SK-N-DZ (cell line): ENCODE measurements at regions not wholly inside any gene's neighbourhood (a gene's known extent, or its start where the extent isn't known, plus 50 kb on each side); places are given as distances from the start of the nearest gene placed in this dataset.

Source experiments
- DNase-seq: peaks from one replicate; pipeline ENCODE4 v3.0.0-alpha.2; 2015; ENCODE audit warnings: low spot score

DNA sequence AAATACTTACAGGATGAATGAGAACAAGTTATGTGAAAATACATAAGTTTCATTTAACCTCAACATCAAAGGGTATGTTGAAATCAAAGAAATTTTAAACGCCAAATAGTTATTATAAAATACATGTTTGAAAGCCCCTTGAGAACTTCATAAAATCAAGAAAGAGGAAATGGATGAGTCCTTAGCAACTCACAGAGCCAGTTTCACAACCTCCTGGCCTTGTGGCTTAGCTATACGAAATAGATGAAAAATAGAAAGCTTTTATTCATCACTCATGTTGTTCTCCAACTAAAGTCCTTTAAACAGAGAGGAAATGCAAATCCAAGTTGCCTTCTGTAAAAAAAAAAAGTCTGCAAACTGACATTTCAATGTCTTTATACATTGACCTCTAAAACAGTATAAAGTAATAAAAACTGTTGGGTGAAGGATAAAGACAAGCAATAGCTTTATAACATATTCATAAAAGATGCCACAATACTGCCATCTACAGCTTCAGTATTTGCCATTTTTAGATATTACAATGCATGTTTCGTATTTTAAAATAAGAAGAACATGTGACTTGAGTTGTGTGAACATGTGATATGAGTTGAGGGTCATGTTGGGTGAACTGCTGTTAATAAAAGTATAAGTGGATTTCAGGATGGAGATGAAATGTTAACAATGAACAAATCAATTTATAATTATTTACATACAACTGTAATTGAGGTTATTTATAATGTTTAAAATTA is 847.8 kb downstream of the MRPL39 start:
- no peak for DNase-seq

DNA sequence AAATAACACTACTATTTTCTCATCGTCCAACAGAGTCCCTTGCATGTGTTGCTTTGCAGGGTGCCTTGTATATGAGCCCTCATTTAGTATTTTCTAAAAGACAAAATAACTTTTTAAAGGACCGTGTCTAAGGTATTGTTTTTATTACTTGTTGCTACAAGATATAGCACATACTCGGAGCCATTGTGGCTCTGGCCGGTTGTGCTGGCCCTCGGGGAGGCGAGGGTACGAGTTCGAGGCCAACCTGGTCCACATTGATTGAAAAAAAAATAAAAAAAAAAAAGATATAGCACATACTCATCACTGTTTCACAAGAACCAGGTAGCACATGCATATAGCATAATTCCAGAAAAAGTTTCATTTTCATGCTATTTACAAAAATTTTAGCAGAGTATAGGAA is 869.2 kb downstream of the MRPL39 start:
- no peak for DNase-seq

DNA sequence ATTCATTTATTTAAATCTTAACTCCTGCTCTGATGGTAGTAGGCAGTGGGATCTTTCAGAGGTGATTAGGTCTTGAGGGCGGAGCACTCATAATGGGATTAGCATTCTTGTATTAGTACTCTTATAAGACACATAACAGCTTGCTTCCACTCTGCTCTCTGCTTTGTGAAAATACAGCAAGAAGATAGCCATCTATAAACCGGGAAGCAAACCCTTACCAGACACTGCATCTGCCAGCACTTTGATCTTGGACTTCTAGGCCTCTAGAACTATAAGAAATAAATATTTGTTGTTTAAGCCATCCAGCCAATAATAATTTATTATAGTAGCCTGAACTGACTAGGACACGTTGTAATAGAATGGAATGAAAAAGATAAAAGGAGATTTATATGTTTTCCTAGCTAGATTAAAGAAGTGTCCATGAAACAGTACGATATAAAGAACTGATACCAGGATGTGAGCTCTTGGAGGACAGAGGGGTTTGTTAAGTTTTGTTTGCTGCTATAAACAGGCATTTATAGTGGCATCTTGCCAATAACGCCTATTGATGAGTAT is 869.9 kb downstream of the MRPL39 start:
- peak; percentile 47 for DNase-seq

DNA sequence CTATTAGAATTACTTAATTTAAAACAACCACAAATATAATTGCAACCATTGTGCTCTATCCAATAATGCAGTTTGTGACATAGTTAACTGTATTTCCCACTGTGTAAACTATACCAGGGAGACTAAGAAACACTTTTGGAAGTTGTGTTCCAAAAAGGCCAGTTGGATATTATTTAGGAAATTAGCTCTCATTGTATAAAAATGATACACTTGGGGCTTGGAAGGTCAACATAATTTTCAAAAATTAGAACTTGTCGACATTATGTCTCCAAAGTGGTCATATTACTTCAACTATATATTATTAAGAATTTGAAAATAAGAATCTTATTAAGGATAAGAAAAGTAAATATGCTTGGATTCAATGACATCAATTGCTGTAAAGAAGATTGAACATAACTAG is 876.6 kb downstream of the MRPL39 start:
- DNase-seq, result no peak

DNA sequence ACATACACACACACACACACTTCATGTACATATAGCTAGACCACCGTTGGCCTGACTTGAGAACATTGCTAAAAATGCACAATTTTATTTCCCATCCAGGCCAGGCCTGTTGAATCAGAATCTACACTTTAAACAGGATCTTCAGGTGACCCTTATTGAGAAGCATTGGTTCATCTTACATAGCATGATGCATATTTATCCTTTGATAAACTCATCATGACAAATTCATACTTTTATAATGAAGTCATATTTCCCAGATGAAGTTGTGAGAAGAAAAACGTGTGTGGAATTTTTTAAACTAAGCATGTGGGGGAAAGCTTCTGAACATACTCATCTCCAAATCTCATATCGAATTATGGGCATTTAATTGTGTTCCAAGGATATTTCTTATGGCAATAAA is 877.7 kb downstream of the MRPL39 start:
- no peak for DNase-seq

DNA sequence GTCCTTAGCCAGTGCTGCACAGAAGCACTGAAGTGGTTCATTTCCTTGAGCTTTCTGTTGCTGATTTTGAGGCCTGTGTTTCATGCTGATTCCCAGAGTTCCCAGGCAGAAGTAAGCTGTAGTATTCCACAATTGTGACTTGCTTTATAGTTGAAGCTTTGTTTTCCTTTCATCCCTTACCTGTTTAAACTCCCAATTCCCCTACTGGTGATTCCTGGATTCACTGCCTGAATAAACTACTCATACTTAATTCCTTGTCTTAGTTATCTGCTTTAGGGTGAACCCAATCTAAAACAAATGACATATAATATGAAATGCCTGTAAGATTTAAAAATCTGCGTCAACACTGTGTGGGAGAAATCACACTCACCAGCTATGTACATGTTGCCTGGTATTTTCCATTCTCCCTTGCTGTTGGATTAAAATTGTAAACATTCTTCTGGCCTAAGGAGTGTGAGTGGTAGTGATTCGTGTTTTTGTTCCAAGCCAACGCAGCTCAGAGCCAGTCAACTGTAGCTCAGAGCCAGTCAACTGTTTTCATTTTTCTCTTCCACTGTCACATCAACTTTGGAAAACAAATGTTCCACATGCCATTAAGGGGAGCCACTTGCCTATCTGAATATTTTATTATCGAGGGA is 879.4 kb downstream of the MRPL39 start:
- DNase-seq, result no peak

DNA sequence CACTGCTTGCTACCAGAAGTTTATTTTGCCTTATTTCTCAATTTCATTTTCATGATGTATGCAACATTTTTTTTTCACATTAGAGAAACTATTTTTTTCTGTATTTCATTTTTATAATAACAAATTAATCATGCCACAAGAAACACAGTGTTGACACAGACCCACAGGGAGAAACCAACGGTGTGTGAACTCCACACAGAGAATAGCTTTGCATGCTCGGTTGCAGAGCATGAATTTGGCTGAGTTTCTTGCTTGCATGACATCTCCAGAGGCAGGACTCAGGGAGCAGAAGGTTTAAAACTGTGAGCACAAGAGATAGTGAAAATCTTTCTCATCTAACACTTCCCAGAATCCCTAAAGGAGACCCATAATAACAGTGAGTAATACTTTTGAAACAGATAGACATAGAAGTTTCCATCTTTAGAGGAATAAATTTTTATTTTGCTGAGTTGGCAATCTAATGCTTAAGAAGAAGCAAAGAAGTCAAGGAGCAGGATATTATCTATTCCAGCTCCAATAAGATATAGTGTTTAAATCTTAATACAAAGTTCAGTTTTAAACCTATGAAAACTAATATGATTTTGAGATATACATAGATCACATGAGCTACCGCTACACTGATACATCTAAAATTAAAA is 890.9 kb downstream of the MRPL39 start:
- DNase-seq, result no peak

DNA sequence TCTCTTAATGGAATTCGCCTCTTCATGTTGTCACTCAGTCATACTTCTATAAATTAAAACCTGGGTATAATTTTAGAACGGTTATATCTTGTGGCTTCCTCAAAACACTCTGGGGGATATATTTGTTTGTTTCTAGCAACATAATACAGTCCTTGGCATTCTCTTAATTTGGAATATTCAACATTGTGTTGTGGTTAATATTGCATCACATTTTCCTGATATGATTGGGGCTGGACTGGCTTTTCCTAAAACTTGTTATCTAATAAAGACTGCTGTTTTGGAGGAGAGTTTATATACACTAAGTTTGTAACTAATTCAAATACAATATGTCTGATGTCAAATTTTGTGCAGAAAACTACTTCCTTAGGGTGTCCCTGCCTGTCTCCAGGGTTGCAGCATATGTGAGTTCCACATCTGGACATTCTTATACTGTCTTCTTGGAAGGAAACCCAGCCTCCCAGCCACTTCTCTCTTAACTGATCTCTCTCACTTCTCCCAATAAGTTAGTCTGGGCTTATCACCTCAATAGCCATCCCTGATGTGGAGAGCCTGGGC is 892.6 kb downstream of the MRPL39 start:
- no peak for DNase-seq

DNA sequence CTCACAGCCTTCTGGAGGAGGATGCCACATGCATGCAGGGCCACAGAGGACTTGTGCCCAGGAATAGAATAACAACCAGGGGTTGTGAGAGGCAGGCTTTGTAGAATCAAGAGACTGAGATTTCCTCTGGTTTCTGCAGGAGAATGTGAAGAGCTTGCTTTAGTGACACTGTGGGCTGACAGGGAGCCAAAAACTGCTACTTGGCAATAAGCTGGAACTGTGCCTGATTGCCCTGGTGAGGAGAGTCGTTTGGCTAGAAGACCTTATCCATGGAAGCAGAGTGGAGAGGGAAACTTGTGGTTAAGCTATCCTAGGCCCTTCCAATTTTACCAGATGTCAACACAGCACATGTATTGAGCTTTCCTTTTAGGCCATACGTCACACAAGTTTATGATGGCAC is 902.1 kb downstream of the MRPL39 start:
- no peak for DNase-seq

DNA sequence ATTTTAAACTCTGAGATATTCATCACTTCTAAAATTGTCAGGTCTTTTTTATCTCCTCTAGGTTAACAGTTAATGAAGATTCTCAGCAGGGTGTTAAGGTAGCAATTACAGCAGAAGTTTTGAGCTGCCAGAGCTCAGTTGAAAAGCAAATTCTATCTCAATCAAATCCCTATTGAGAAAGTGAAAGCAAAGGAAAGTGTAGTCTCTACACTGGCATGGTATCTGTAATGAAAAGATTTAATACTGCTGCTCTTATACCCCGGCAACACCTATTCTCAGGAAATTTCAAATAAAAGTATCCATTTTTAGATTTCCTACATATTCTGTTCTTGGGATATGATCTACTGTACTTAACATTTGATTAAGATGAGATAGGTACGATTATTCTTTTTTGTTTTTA is 913.5 kb downstream of the MRPL39 start:
- DNase-seq, result no peak

DNA sequence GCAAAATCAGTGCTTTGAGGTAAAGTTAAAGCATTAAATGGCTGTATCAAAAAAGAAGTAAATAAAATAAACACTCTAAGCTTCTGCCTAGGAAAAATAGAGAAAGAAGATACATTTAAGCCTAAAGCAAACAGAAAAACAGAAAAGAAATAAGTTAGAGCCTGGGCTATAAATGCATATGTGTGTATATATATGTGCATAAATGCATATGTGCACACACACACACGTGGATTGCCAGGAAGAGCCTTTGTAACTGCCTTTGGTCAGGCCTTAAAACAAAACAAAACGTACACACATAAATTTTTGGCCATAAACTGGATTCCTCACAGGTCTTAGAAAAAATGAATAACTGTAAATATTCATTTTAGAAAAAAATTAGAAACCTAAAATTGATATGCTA is 925.8 kb downstream of the MRPL39 start:
- no peak for DNase-seq

DNA sequence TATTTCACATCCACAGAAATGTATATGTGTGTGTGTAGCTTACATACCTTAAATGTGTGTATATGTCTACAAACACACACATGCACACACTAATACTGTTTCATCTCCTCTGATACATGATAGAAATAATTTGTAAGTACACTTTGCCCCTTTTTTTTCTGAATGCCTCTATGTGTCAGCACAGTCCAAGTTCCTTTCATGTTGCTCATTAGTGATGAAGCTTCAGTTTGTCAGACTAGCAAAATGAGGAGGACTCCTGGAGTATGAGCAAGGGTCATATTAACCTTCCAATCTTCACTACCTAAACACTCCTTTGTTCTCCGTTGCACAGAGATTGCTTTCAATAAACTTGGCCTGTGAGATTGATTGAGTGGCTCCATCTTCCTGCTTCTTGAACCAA is 935.4 kb downstream of the MRPL39 start:
- no peak for DNase-seq

DNA sequence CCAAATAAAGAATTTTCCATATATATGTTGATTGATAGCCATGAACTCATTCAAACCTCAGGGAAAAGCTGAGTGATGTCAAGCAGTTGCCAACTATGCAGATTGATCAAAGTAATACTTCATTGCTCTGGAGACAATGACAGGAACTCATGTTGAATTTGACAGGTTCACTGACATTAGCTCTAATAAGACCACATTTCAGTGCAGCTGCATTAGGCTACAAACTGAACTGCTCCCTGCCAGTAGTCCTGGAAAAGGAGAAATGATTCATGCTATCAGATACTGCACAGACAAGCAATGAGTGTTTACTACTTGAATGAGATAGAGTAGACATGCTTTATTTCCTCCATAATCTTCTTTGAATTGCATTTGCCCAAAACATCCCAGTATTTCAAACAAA is 948.4 kb downstream of the MRPL39 start:
- DNase-seq, result no peak

DNA sequence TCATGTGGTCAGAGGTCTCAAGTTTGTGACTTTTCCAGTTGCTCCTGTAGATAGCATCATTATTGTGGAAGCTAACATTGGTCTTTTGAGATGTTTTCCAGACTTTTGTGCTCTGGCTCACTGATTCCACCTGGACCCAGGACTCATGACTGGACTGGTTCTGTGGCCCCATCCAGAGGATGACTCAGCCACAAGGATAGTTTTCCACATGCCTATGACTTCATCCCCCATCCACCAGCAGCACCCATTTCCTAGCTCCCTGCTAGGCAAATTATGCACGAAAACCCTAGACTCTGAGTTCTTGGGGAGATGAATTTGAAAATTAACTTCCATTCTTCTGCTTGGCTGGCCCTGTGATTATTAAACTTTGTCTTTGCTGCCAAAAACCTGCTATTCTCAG is 949.3 kb downstream of the MRPL39 start:
- DNase-seq, result no peak

DNA sequence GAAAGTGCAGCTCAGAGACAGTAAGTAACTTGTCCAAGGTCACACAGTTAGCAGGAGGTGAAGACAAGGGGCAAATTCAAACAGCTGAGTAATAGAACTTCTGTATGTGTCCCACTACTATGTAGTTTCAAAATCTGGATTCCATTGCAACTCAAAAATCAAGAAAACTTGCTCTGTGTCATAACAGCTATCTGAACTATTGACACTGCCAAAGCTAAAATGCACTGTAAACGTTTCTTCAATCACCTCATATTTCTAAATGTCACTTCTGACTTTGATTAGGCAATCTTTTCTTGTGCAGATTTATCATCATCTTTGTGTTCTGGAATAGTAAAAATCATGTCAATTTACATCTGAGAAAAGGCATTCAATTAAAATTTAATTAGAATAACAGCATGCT is 957.6 kb downstream of the MRPL39 start:
- DNase-seq, result no peak

DNA sequence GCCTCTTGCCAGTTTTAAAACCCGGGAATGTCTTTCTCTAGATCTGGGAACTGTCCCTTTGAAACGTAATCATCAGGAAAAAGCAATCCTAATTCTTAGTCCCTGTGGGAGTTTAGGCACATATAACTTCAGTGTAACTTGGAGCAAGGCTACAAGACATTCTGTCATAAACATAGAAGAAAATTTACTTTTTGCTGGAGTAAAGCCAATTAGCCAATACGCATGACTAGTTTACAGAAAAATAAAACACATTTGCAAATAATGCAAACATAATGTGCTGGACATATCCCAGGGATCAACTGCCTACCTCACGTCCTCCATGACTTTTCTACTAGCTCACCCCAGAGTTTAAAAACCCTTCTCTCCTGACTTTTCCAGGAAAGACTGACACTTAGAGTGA is 970.6 kb downstream of the MRPL39 start:
- DNase-seq, result peak; percentile 17

DNA sequence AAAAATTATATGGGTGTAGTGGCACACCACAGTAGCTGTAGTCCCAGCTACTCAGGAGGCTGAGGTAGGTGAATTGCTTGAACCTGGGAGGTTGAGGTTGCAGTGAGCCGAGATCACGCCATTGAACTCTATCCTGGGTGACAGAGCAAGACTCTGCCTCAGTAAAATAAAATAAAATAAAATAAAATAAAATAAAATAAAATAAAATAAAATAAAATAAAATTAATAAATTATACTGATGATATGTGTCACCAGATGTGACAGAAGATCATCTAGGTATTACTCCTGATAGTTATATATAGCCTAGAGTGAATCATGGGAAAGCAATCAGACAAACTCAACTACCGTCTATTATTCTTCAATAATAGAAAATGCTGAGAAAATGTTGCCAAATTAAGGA is 972.5 kb downstream of the MRPL39 start:
- DNase-seq, result no peak

DNA sequence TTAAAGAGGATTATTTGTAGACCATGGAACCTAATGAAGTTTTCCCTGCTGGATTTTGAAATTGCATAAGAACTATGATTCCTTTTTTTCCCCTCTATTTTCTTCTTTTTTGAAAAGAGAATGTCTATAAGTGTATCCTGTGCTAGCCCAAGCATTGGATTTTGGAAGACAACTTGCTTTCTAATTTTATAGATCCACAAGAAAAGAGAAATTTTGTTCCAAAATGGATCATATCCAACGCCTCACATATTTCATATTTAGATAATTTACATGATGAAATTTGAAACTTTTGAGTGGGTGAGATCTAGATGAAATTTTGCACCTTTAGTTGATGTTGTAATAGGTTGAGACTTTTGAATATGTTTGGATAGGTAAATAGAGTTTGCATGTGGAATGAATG is 978.7 kb downstream of the MRPL39 start:
- no peak for DNase-seq

DNA sequence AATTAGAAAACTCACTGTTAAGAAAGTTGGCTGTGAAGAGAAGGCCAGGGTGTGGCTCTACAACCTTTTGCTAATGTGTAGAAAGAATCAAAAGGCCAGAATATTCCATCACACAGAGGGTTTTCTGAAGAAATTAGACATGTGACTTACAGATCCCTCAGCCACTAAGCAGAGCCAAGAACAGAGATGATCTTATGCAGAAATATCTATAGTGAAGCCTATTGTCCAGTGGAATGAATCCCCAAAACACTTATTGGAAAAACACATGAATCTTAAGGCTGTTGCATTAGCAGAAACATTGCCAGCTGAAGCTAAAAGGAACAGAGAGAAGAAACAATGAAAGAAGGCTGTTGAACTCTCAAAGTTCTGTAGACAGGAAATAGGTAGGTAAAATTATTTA is 979.2 kb downstream of the MRPL39 start:
- no peak for DNase-seq

DNA sequence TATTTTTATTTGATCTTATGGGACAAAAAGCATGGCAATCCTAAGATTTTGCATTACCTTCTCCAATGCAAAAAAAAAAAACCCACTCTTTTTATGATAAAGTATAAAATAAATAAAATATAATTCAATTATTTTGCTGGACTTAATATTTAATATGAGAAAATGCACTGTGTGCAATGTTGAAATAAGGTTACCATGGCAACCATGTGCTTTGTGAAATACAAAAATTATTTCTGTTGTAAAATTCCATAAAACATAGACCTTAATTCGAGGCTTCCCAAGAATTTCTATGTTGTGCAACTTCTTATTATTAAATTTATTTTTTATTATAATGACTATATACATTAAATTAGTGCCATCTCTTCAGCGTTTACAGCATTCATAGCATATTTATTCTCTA is 989.5 kb downstream of the MRPL39 start:
- DNase-seq, result no peak

DNA sequence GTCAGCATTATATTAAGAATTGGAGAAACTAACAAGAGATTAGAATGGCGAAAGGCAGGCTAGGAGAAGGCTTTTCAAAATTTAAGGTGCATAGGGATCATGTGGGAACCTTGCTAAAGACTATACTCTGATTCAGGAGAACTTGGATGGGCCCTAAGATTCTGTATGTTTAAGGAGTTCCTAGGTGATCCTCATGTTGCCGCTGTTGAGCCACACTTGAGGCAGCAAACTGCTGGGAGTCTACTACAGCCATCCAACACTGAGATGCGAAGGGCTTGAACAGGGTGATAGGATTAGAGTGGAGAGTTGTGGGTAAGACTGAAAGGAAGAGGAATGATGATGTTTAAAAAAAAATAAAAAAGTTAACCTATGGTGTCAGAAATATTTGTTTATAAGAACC is 1013.2 kb downstream of the MRPL39 start:
- no peak for DNase-seq

DNA sequence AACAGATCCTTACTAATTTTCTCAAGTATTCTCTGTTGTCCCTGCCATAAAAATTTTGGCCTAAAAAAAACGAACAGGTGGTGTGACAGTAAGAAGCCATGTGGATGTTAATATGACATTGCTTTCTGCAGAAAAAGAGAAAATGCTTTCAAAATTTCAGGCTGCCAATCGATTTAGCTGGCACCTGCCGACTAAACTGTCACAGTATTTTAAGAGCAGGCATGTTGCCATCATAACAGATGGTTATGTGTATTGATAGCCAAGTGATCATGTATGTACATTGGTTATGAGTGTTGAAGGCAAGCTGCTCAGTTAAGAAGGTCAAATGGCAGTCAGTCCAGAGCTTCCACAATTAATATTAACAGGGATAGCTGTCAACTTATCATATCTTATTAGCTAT is 1017.0 kb downstream of the MRPL39 start:
- DNase-seq, result no peak

DNA sequence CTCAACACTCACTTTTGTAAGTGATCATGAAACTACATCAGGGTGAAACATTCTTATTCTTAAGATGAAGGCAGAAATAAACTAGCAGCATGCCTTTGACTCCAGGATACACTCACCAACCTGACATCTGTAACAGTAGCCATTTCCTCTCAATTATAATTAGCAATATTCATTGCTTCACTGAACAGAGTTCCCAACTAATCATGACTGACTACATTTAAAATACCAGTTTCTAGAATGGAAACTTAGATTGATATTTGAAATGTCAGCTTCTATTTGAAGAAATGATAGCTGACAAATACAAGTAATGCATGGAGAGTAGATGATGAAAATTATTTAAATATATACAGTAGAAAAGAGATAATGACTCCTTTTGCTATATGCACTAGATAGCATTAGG is 1023.8 kb downstream of the MRPL39 start:
- DNase-seq, result peak; percentile 10
